ENCODE measurements at regions not wholly inside any gene's neighbourhood (a gene's known extent, or its start where the extent isn't known, plus 50 kb on each side); places are given as distances from the start of the nearest gene placed in this dataset.

GRCh38 chr1:232553050-232553754 is 76.7 kb downstream of the SIPA1L2 start:
- no peak for TF ChIP-seq CTCF (conservative IDR thresholded peaks at IDR 0.05)
- no peak for TF ChIP-seq ZFX (IDR thresholded peaks at IDR 0.05)

All from C4-2B (cell line).